ENCODE measurements at regions not wholly inside any gene's neighbourhood (a gene's known extent, or its start where the extent isn't known, plus 50 kb on each side); places are given as distances from the start of the nearest gene placed in this dataset.

DNA sequence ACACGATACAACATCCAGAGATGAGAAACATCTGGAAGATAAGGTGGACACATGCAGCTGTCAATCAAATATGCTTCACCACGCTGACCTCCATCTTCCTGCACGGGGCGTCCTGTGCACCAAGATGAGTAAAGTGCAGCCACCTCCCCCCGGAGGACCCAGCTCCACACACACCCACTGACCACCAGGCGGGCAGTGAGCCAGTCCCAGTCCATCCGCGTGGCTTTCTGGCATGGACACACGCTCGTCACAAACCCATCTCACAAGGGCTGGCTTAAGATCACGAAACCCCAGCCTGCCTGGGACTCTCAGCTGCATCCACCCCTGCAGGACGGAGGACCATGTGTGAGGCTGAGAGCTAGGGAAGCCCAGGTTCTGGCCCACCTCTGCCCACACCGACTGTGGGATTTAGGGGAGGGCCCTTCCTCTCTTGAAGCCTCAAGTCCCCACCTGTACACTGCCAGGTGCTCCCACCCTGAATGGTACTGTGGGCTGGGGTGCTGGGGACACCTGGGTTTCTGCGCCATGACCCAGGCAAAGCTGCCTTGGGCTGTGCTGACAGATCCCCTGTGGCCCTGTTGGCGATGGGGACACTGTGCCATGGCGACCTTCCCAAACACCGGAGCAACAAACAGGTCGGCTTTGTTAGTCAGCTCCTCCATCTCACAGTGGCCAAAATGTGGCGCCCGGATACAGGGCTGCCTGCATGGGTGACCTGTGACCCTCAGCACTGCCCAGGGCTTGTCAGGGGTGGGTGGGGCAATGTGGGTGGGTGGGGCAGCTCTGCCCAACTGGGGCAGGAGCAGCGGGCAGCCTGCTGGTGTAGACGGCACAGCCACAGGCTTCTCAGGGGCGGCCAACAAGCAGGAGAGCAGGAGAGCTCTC is 629.0 kb downstream of the TBC1D22A start:
- DNase-seq (peak in 1 of 4 donors; percentile 51), ATAC-seq (no peak)
- H3K27ac ChIP-seq: no peak overlapping the region
- peaks cover 0 to 9% of the 10 kb centered on the region in 2 donors for H3K27me3 ChIP-seq
- H3K4me3 ChIP-seq: no peak overlapping the region
- H3K9me3 ChIP-seq: no peaks in the 10 kb centered on the region
- H3K4me1 ChIP-seq: no peaks in the 10 kb centered on the region
- intact Hi-C loops (cut with DNase I): no loop called here
- H3K36me3 ChIP-seq: no peaks in the 10 kb centered on the region
- TF ChIP-seq, protein P1, sequence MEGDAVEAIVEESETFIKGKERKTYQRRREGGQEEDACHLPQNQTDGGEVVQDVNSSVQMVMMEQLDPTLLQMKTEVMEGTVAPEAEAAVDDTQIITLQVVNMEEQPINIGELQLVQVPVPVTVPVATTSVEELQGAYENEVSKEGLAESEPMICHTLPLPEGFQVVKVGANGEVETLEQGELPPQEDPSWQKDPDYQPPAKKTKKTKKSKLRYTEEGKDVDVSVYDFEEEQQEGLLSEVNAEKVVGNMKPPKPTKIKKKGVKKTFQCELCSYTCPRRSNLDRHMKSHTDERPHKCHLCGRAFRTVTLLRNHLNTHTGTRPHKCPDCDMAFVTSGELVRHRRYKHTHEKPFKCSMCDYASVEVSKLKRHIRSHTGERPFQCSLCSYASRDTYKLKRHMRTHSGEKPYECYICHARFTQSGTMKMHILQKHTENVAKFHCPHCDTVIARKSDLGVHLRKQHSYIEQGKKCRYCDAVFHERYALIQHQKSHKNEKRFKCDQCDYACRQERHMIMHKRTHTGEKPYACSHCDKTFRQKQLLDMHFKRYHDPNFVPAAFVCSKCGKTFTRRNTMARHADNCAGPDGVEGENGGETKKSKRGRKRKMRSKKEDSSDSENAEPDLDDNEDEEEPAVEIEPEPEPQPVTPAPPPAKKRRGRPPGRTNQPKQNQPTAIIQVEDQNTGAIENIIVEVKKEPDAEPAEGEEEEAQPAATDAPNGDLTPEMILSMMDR (IDR thresholded peaks at IDR 0.05): no peak

DNA sequence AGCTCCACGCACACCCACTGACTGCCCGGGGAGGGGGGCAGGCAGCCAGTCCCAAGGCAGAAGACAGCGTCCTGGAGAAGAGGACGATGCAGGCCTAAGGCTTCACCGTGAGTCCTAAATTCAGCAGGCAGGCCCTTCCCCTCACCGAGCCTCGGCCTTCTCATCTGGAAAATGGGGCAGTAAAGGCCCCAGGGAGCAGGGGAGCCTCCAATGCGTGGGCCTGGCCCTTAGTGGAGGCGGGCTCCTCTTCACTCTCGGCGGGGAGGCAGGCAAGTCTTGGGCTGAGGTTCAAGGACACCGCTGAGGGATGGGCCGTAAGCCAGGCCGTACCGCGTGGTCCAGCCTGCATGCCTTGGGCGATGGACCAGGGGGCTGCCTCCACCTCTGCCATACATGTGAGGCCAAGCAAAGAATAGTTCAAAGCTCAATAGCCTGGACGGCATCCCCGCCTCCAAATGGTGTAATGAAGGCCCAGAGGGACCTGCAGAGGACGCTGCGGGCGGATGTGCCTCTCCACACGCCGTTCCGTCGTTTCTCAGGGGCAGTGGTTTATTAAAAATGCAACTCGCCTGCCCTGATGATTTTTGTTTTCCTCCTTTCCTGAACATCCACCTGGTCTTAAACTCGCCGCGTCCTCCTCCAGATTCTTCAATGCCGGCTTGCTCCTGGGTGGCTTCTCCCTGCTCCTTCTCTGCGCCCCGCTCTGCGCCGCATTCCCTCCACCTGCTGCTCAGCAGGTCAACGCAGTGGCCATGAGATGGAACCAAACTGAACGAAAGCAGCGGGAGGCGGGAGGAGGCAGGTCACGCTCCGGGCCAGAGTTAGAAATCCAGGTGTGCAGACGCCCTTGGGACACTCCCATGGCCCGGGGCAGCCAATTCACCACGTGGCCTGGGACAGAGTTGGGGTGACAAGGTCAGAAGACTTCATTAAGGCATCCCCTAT is 627.8 kb downstream of the TBC1D22A start:
- DNase-seq: peak in 1 of 4 donors; percentile 55
- Histone ChIP-seq H3K36me3 (no peaks in the 10 kb centered on the region), H3K27me3 (peaks cover 0 to 15% of the 10 kb centered on the region in 2 donors), H3K4me3 (no peak overlapping the region), H3K9me3 (no peaks in the 10 kb centered on the region), H3K4me1 (no peaks in the 10 kb centered on the region), H3K27ac (no peak overlapping the region)
- intact Hi-C loops (cut with DNase I): no loop called here
- ATAC-seq: no peak
- TF ChIP-seq, protein P1 (IDR thresholded peaks at IDR 0.05): no peak

DNA sequence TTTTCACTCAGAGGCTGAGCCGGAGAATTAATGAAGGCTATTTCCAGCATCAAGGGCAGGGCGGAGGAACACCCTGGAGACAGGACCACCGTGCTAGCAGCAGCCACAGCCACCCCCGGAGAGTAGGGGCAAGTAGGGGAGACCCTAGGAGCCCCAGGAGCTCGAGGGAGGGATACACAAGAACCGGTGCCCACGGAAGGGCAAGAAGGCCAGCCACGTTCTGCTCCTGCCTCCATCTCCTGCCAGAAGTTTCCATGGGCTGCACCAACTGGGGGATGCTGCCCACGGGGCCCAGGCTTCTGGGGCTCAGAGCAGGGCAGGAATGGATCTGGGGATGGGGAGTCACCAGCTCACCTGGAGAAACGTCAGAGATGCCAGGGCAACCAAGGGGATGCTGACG is 626.8 kb downstream of the TBC1D22A start:
- H3K36me3 ChIP-seq: no peaks in the 10 kb centered on the region
- TF ChIP-seq, protein P1 (IDR thresholded peaks at IDR 0.05): no peak
- no peaks in the 10 kb centered on the region for H3K4me1 ChIP-seq
- no peak for ATAC-seq
- H3K4me3 ChIP-seq: no peak overlapping the region
- peaks cover 0 to 15% of the 10 kb centered on the region in 2 donors for H3K27me3 ChIP-seq
- no peaks in the 10 kb centered on the region for H3K9me3 ChIP-seq
- no peak overlapping the region for H3K27ac ChIP-seq
- no peak for DNase-seq
- intact Hi-C loops (cut with DNase I): no loop called here

DNA sequence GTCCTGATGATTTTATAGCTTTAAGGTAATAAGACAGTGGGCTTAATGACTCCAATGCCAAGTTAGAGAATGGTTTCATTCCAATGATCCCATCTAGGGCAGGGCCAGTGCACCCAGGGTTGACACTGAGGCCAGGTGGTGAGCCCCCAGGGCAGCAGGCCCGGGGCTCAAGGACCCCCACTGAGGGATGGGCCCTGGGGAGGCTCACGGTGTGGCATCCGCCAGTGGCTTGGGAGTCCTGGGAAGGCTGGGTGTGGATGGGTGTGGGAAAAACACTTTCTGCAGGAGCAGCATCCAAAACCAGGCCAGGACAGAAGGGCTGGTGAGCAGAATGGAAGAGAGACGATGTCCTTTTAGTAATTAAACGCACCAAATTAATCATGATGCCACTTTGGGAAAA is 626.3 kb downstream of the TBC1D22A start:
- no peaks in the 10 kb centered on the region for H3K36me3 ChIP-seq
- ATAC-seq (no peak), DNase-seq (no peak)
- no peak overlapping the region for H3K27ac ChIP-seq
- intact Hi-C loops (cut with DNase I): no loop called here
- H3K9me3 ChIP-seq: no peaks in the 10 kb centered on the region
- TF ChIP-seq, protein P1 (IDR thresholded peaks at IDR 0.05): no peak
- no peaks in the 10 kb centered on the region for H3K4me1 ChIP-seq
- peaks cover 0 to 15% of the 10 kb centered on the region in 2 donors for H3K27me3 ChIP-seq
- no peak overlapping the region for H3K4me3 ChIP-seq

DNA sequence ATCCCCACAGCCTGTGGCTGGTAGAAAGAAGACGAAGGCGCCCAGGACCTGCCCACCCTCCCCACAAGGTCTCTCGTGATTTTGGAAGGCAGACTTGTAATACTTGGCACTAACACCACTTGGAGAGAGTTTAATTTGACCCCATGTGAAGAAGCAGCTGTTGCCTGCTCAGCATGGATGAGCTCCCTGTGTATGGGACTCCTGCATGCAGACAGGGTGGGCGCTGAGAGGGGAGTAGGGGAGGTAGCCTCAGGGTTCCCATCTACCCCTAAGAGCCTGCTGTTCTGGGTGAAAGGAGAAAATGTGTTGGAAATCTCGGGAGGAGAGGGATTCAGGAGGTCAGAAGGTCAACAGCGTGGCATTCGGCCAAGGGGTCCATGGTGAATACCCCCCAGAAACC is 625.9 kb downstream of the TBC1D22A start:
- TF ChIP-seq, protein P1 (IDR thresholded peaks at IDR 0.05): no peak
- Histone ChIP-seq H3K4me3 (no peak overlapping the region), H3K4me1 (no peaks in the 10 kb centered on the region), H3K9me3 (no peaks in the 10 kb centered on the region), H3K36me3 (no peaks in the 10 kb centered on the region), H3K27ac (no peak overlapping the region), H3K27me3 (peaks cover 0 to 15% of the 10 kb centered on the region in 2 donors)
- ATAC-seq (no peak), DNase-seq (no peak)
- intact Hi-C loops (cut with DNase I): no loop called here

Measured in left lung (tissue), 4 donors.